HL-60 (cell line): ENCODE measurements at regions not wholly inside any gene's neighbourhood (a gene's known extent, or its start where the extent isn't known, plus 50 kb on each side); places are given as distances from the start of the nearest gene placed in this dataset.

Source experiments
- DNase-seq, 2 experiments: peaks; one replicate each; pipeline ENCODE4 v3.0.0-alpha.2; 2010 to 2020; ENCODE audit warnings: low read depth in 1 of 2, low spot score in 1 of 2
- H3K27ac ChIP-seq: fragments of 250-450 bp; sonication (Bioruptor Pico); replicated peaks from 2 replicates; pipeline ENCODE4 v1.5.1; 2020; ENCODE audit warnings: mild to moderate bottlenecking, moderate library complexity
- H3K27me3 ChIP-seq: fragments of 250-450 bp; sonication (Bioruptor Pico); 2 replicates; pipeline ENCODE4 v1.5.1; 2021; ENCODE audit warnings: mild to moderate bottlenecking, moderate library complexity; ENCODE audit not compliant: insufficient read depth, poor library complexity, severe bottlenecking
- H3K4me3 ChIP-seq: replicated peaks from 2 replicates; pipeline ENCODE4 v1.5.1; 2011; ENCODE audit warnings: mild to moderate bottlenecking, control low read depth, low read length; ENCODE audit not compliant: insufficient read depth
- GABPA ChIP-seq: IDR thresholded peaks from 2 replicates; pipeline ENCODE4 v1.6.1; 2012; ENCODE audit warnings: low read depth
- POLR2AphosphoS5 ChIP-seq: IDR thresholded peaks from 2 replicates; pipeline ENCODE4 v1.6.1; 2012; ENCODE audit warnings: low read depth
- SPI1 ChIP-seq: IDR thresholded peaks from 2 replicates; pipeline ENCODE4 v1.6.1; 2012; ENCODE audit warnings: low read depth, mild to moderate bottlenecking, borderline replicate concordance
- TF ChIP-seq, protein P1 (sequence below): IDR thresholded peaks from one replicate; pipeline ENCODE4 v1.5.1; 2011; ENCODE audit warnings: low read length, control low read depth, inconsistent platforms; ENCODE audit not compliant: insufficient read depth
- TF ChIP-seq, protein P2 (sequence below): IDR thresholded peaks from 2 replicates; pipeline ENCODE4 v1.6.1; 2012; ENCODE audit warnings: low read depth; ENCODE audit not compliant: insufficient replicate concordance

DNA sequence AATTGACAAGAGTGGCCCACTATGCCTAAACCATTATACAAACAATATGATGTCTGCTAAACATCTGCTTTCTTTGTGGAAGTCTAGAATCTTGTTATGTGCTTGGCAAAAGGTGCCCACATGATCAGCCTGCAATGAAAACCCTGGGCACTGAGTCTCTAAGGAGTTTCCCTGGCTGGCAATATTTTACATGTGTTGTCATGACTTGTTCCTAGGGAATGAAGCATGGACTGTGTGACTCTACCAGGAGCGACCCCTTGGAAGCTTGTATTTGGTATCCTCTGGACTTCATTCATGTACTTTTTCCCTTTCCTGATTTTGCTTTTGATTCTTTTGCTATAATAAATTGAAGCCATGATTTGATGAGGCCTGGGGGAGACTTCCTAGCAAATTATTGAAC lies 324.9 kb downstream of the HHIPL2 start:
- no peak for DNase-seq
- Histone ChIP-seq H3K27ac (no peak overlapping the region), H3K27me3 (no peaks in the 10 kb centered on the region), H3K4me3 (no peak overlapping the region)
- TF ChIP-seq GABPA (no peak), SPI1 (no peak), POLR2AphosphoS5 (no peak)
- TF ChIP-seq, protein P1, sequence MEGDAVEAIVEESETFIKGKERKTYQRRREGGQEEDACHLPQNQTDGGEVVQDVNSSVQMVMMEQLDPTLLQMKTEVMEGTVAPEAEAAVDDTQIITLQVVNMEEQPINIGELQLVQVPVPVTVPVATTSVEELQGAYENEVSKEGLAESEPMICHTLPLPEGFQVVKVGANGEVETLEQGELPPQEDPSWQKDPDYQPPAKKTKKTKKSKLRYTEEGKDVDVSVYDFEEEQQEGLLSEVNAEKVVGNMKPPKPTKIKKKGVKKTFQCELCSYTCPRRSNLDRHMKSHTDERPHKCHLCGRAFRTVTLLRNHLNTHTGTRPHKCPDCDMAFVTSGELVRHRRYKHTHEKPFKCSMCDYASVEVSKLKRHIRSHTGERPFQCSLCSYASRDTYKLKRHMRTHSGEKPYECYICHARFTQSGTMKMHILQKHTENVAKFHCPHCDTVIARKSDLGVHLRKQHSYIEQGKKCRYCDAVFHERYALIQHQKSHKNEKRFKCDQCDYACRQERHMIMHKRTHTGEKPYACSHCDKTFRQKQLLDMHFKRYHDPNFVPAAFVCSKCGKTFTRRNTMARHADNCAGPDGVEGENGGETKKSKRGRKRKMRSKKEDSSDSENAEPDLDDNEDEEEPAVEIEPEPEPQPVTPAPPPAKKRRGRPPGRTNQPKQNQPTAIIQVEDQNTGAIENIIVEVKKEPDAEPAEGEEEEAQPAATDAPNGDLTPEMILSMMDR = no peak
- TF ChIP-seq, protein P2, sequence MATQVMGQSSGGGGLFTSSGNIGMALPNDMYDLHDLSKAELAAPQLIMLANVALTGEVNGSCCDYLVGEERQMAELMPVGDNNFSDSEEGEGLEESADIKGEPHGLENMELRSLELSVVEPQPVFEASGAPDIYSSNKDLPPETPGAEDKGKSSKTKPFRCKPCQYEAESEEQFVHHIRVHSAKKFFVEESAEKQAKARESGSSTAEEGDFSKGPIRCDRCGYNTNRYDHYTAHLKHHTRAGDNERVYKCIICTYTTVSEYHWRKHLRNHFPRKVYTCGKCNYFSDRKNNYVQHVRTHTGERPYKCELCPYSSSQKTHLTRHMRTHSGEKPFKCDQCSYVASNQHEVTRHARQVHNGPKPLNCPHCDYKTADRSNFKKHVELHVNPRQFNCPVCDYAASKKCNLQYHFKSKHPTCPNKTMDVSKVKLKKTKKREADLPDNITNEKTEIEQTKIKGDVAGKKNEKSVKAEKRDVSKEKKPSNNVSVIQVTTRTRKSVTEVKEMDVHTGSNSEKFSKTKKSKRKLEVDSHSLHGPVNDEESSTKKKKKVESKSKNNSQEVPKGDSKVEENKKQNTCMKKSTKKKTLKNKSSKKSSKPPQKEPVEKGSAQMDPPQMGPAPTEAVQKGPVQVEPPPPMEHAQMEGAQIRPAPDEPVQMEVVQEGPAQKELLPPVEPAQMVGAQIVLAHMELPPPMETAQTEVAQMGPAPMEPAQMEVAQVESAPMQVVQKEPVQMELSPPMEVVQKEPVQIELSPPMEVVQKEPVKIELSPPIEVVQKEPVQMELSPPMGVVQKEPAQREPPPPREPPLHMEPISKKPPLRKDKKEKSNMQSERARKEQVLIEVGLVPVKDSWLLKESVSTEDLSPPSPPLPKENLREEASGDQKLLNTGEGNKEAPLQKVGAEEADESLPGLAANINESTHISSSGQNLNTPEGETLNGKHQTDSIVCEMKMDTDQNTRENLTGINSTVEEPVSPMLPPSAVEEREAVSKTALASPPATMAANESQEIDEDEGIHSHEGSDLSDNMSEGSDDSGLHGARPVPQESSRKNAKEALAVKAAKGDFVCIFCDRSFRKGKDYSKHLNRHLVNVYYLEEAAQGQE = no peak

DNA sequence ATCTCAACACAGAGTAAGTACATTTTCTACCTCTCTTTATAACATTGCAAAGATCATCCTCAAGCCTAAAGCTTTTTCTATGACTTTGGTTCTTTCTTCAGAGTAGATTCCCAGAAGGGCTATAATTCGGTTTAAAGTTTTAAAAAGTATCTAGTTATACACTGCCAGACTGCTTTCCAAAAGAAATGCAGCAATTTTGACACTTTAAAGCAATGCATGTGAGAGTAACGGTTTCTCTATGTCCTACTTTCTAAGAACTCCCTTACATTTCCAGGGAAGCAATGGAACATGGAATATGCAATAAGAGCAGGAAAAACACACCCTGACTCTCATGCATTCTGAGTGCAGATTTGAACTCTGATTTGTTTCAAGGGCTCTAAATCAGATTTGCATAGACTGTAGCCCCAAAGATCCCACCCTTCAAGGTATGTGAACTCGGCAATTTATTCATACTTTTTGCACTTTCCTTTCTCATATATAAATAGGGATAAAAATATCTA lies 331.6 kb downstream of the HHIPL2 start:
- no peak for DNase-seq
- TF ChIP-seq, protein P2 = no peak
- no peak for TF ChIP-seq GABPA
- TF ChIP-seq, protein P1 = no peak
- no peak for TF ChIP-seq SPI1
- no peak for TF ChIP-seq POLR2AphosphoS5
- H3K27ac ChIP-seq = no peak overlapping the region
- no peak overlapping the region for H3K4me3 ChIP-seq
- no peaks in the 10 kb centered on the region for H3K27me3 ChIP-seq

DNA sequence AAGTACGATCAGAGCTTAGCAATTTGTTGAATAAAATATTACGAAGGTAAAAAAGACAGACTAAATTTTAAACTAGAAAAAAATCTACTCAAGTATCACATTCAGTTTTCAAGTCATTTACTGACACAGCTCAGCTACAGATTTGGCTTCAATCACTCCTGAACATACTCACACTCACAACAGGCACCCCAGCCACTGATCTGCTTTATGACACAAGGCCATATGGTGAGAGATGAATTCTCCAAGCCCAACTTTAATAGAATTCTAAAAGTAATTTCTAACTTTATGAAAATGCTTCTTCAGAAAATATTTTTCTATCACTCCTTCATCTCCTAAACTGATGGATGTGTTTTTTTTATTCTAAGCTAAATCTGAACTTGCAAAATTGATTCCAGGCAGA lies 337.1 kb downstream of the HHIPL2 start:
- TF ChIP-seq GABPA = no peak
- TF ChIP-seq POLR2AphosphoS5 = no peak
- TF ChIP-seq, protein P2 = no peak
- no peak for TF ChIP-seq SPI1
- TF ChIP-seq, protein P1 = no peak
- H3K4me3 ChIP-seq = no peak overlapping the region

More for the DNA sequence above, 337.1 kb downstream of the HHIPL2 start:
- no peak for DNase-seq
- H3K27ac ChIP-seq = no peak overlapping the region
- H3K27me3 ChIP-seq = no peaks in the 10 kb centered on the region
